Ishikawa (cell line): ENCODE measurements at regions not wholly inside any gene's neighbourhood (a gene's known extent, or its start where the extent isn't known, plus 50 kb on each side); places are given as distances from the start of the nearest gene placed in this dataset.

Experiments
- EGR1 ChIP-seq: IDR thresholded peaks from 2 replicates; pipeline ENCODE4 v1.6.1; 2012
- EP300 ChIP-seq: IDR thresholded peaks from 2 replicates; pipeline ENCODE4 v1.6.1; 2012; ENCODE audit warnings: borderline replicate concordance
- FOXM1 ChIP-seq: IDR thresholded peaks from 2 replicates; pipeline ENCODE4 v1.6.1; 2012; ENCODE audit warnings: low read depth, borderline replicate concordance
- MAX ChIP-seq: IDR thresholded peaks from 2 replicates; pipeline ENCODE4 v1.6.1; 2012
- TEAD4 ChIP-seq: IDR thresholded peaks from 2 replicates; pipeline ENCODE4 v1.6.1; 2012
- YY1 ChIP-seq: IDR thresholded peaks from 2 replicates; pipeline ENCODE4 v1.6.1; 2012; ENCODE audit warnings: low read depth
- TF ChIP-seq, protein P1 (sequence below): IDR thresholded peaks from 2 replicates; pipeline ENCODE4 v1.6.1; 2012; ENCODE audit warnings: low read depth, mild to moderate bottlenecking

GRCh38 chr4:179313823-179314222 is 1871.6 kb upstream of the AGA start:
- TF ChIP-seq TEAD4 (no peak), FOXM1 (no peak), MAX (no peak), YY1 (no peak), EP300 (no peak), EGR1 (no peak)
- TF ChIP-seq, protein P1, sequence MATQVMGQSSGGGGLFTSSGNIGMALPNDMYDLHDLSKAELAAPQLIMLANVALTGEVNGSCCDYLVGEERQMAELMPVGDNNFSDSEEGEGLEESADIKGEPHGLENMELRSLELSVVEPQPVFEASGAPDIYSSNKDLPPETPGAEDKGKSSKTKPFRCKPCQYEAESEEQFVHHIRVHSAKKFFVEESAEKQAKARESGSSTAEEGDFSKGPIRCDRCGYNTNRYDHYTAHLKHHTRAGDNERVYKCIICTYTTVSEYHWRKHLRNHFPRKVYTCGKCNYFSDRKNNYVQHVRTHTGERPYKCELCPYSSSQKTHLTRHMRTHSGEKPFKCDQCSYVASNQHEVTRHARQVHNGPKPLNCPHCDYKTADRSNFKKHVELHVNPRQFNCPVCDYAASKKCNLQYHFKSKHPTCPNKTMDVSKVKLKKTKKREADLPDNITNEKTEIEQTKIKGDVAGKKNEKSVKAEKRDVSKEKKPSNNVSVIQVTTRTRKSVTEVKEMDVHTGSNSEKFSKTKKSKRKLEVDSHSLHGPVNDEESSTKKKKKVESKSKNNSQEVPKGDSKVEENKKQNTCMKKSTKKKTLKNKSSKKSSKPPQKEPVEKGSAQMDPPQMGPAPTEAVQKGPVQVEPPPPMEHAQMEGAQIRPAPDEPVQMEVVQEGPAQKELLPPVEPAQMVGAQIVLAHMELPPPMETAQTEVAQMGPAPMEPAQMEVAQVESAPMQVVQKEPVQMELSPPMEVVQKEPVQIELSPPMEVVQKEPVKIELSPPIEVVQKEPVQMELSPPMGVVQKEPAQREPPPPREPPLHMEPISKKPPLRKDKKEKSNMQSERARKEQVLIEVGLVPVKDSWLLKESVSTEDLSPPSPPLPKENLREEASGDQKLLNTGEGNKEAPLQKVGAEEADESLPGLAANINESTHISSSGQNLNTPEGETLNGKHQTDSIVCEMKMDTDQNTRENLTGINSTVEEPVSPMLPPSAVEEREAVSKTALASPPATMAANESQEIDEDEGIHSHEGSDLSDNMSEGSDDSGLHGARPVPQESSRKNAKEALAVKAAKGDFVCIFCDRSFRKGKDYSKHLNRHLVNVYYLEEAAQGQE: no peak
